ENCODE measurements at regions not wholly inside any gene's neighbourhood (a gene's known extent, or its start where the extent isn't known, plus 50 kb on each side); places are given as distances from the start of the nearest gene placed in this dataset.

DNA sequence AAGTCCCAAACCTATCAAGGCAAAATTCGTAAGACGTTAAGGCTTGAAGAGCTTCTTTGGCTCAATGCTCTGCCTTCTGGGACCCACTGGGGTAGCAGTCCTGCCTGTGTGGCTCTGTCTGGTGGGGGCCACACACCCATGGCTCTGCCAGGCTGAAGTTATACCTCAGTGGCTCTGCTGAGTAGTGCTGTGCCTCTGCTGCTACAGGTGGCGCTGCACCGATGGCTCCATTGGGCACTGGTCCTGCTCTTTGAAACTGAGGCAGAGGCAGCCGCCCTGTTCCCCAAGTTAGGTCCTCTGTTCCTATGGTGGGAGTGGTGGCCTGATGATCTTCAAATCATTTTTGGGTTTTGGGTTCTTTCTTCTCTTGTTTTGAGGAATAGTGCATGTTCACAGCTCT lies 68.0 kb upstream of the AP4E1 start:
- TF ChIP-seq, protein P1, sequence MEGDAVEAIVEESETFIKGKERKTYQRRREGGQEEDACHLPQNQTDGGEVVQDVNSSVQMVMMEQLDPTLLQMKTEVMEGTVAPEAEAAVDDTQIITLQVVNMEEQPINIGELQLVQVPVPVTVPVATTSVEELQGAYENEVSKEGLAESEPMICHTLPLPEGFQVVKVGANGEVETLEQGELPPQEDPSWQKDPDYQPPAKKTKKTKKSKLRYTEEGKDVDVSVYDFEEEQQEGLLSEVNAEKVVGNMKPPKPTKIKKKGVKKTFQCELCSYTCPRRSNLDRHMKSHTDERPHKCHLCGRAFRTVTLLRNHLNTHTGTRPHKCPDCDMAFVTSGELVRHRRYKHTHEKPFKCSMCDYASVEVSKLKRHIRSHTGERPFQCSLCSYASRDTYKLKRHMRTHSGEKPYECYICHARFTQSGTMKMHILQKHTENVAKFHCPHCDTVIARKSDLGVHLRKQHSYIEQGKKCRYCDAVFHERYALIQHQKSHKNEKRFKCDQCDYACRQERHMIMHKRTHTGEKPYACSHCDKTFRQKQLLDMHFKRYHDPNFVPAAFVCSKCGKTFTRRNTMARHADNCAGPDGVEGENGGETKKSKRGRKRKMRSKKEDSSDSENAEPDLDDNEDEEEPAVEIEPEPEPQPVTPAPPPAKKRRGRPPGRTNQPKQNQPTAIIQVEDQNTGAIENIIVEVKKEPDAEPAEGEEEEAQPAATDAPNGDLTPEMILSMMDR (IDR thresholded peaks at IDR 0.05): no peak
- no peak for TF ChIP-seq POLR2A (IDR thresholded peaks at IDR 0.05)
